ENCODE measurements at regions not wholly inside any gene's neighbourhood (a gene's known extent, or its start where the extent isn't known, plus 50 kb on each side); places are given as distances from the start of the nearest gene placed in this dataset.

GRCh38 chr7:130932088-130932487 lies 198.1 kb upstream of the KLF14 start:
- DNase-seq, result no peak

GRCh38 chr7:130932667-130933432 lies 198.8 kb upstream of the KLF14 start:
- no peak for DNase-seq

- no peak for DNase-seq
Observed at GRCh38 chr7:130933919-130934318, 199.9 kb upstream of the KLF14 start.

GRCh38 chr7:130935564-130936157 lies 201.7 kb upstream of the KLF14 start:
- no peak for DNase-seq

- DNase-seq, result no peak
Observed at GRCh38 chr7:130936202-130936931, 202.4 kb upstream of the KLF14 start.

- DNase-seq, result no peak
Observed at GRCh38 chr7:130937016-130937415, 203.0 kb upstream of the KLF14 start.

GRCh38 chr7:130937830-130938229 lies 203.8 kb upstream of the KLF14 start:
- no peak for DNase-seq

- DNase-seq, result no peak
Observed at GRCh38 chr7:130938661-130939060, 204.7 kb upstream of the KLF14 start.

- DNase-seq, result no peak
Observed at GRCh38 chr7:130939321-130940095, 205.5 kb upstream of the KLF14 start.

GRCh38 chr7:130940326-130940725 lies 206.3 kb upstream of the KLF14 start:
- no peak for DNase-seq

GRCh38 chr7:130940907-130941306 lies 206.9 kb upstream of the KLF14 start:
- DNase-seq, result no peak

GRCh38 chr7:130941322-130942210 lies 207.6 kb upstream of the KLF14 start:
- DNase-seq, result no peak

GRCh38 chr7:130942211-130942964 lies 208.4 kb upstream of the KLF14 start:
- no peak for DNase-seq

- no peak for DNase-seq
Observed at GRCh38 chr7:130943336-130943901, 209.4 kb upstream of the KLF14 start.

- no peak for DNase-seq
Observed at GRCh38 chr7:130943981-130944380, 210.0 kb upstream of the KLF14 start.

GRCh38 chr7:130944997-130945396 lies 211.0 kb upstream of the KLF14 start:
- DNase-seq, result no peak

GRCh38 chr7:130945411-130945811 lies 211.4 kb upstream of the KLF14 start:
- no peak for DNase-seq

- no peak for DNase-seq
Observed at GRCh38 chr7:130946114-130946513, 212.1 kb upstream of the KLF14 start.

- DNase-seq, result no peak
Observed at GRCh38 chr7:130947792-130948580, 214.0 kb upstream of the KLF14 start.

- no peak for DNase-seq
Observed at GRCh38 chr7:130948822-130949221, 214.8 kb upstream of the KLF14 start.

Data from NCI-H146 (cell line).